Left kidney (tissue), 1 donor: ENCODE measurements at regions not wholly inside any gene's neighbourhood (a gene's known extent, or its start where the extent isn't known, plus 50 kb on each side); places are given as distances from the start of the nearest gene placed in this dataset.

Experiments used
- DNase-seq: peaks from one replicate; pipeline ENCODE4 v3.0.0-alpha.2; 2013

DNA sequence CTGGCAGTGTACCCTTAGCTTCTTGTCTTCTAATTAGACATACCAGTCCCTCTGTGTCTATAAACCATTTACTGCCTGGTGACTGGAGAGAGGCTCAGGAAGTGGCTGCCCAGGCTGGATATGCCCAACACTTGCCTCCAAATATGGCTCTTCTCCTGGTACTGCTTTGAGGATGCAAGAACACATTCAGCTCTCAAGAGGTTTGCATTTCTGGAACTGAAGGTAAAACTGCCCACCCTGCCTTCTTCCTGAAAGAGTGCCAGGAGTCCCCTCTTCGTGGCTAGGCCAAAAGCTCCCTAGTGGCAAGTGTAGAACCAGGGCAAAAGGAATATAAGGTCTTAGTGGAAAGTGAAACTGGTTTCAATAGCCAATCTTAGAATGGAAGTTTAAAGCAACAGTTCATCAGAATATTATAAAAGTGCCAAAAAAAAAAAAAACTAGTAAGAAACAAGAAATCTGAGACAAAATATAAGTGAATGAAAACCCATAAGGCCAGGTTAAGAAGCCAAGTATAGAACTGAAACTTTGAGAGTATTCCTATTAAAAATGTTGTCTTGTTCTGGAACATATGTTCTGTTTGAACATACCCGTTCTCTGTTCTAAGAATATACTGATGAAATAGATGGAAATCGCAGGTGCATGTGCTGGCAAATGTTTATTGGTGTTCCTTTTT lies 77.2 kb upstream of the CTTNBP2NL start:
- DNase-seq: no peak

DNA sequence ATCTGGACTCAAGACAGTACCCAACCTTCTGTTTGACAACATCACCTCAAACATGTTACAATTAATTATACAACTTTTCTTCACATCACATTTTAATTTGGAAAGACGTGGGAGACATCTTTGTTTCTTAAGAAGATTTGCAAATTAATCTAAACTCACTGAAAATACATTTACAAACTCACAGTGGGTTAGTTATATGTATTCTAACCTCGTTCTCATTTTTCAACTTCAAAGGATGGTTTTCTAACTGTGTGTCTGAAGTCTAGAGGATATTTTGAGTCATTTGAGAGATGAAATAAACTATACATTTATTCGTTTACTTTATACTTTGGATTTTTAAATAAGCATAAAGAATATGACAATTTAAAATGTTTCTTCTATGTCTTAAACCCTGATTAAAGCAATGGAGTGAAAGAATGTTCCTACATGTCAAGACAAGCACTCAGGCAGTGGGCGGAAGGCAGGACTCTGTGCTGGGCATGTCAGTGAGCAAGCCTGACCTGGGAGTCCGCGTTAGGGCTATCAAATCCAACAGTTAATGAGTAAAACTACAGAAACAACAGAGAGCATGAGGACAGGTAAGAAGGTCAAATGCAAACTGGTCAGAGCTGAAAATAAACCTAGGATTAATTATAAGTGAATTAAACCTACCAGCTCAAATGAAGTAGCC lies 76.5 kb upstream of the CTTNBP2NL start:
- no peak for DNase-seq

DNA sequence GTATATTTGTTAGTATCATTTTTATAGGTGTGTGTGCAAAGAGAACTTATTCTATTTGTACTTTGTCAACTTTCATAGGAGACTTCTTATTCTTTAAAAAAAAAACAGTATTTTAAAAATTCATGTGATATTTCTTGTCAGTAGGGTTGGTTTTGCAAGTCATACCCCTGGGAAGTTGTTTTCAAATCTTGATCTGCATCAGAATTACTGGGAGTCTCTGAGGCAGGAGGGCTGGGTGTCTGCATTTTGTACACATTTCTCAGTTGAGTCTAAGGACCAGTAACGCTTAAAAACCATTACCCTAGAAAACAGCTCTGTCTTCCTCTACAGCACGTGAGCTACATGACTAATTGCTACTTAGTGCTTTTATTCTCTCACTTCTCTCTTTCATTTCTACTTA lies 76.0 kb upstream of the CTTNBP2NL start:
- DNase-seq: no peak

DNA sequence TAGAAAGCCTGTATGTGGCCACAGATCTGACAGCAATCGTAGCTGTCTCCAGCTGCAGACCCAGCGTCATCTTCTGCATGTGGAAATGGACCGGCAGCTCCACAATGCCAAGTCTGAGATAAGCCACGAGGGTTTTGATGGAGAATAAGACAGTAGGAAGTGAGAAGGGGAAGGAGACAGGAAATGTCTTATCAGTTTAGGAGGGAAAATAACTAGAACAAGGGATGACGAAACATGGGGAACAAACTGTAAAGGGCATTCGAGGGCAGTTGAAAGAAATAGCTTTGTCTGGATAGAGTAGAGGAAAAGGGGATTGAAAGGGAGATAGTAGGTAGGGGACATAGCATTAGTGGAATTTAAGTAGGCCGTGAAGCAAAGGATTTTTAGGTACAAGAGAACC lies 74.0 kb upstream of the CTTNBP2NL start:
- no peak for DNase-seq

DNA sequence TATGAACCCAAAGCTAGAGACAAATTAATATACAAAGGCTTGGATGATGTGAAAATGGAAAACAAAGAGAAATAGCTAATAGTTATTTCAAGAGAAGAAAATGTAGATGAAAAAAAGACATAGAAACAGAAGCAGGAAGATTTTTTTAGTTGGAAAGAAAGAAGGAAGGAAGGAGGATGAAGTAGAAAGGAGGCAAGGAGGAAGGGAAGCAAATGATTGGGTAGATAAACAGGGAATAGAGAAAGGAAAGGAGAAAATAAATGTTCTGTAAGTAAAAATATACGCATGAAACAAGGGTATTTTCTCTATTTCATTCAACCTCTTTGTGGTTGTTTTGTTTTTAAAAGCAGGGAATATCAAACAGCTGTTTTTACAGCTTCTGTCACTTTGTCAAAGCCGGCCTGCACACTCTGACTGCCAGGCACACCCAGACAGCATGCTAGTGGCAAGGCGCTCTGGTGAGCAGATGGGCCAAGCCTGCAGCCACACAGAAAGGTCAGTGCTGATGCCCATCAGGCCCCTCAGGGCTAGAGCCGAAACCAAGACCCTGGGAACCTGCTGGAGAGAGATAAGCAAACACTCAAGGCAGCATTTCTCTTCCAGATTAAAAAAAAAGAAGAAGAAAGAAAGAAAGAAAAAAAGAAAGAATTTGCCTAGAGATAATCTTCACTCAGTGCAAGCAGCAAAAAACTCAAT lies 72.9 kb upstream of the CTTNBP2NL start:
- DNase-seq: no peak

DNA sequence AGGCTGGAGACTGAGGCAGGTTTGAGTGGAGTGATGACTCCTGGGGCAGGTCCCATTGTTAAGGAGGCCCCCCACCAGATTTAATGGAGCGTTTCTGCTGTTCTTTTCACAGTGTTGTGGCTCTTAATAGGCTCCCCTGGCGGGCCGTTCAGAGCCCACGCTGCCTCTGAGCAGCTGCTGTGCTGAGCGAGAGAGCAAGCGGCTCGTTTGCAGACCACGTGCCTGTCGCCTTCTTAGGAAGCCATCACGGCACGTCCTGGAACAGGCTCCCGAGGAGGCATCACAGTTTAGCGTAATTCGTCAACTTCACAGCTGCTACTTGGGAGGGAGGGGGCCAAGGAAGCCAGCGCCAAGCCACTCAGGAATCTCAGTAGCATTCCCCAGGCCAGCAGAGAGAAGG lies 70.5 kb upstream of the CTTNBP2NL start:
- peak; percentile 25 for DNase-seq

DNA sequence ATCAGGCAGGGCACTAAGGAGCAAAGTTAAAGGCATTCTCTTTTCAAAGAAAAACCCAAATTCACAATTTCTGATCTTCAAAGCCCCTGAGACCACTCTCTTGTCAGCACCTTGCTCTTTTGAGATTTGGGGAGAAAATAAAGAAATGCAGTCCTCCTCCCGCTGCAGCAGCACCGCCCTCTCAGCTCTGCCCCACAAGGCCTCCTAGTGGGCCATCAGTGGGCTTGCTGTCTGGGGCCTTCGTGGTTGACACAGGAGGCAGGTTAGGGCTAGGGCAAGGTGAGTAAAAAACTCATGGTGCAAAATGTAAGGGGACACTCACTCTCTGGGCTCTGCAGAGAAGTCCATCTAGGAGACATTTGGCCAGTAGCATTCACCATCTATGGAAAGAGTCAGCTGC lies 67.4 kb upstream of the CTTNBP2NL start:
- no peak for DNase-seq

DNA sequence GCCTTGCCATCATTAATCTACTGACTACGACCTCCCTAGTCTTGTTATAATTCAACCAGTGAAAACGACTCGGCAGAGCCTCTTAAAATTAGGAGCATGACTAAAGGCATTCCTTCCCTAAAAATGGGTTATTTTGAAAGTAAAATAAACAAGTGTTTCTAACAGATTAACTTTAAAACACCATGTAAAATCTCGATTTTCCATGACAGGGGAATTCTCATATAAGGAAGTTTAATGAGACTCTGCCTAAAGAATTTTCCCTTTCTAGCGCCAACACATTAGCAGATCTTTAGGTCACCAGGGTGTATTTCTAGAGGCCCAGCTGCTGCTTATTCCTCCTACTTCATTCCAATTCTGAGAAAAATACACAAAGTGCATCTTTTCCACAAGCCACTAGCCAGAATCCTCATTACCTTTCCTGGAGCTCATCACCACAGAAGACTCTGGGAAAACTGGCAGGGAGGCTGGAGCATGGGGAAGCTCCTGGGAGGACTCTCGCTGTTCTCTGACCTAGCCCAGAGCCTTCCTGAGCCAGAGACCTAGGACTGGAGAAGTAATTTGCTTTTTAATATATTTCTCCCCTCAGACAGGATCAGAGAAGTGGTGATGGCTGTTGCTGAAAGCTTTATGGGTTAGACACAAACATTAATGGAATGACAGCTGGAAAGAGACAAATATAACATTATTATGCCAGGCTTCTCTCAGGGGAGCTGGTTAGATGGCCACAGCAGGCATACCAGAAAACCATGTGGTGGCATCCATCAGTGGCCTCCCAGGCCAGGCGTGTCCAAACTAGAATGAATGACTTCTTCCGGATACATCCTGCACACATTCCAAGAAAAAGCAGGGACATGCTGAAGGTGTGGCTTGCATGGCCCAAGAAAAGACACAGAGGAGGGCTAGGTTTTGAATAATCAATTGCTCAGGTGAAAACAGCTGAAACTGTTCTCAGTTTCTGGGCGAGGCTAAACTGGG lies 63.6 kb upstream of the CTTNBP2NL start:
- no peak for DNase-seq

DNA sequence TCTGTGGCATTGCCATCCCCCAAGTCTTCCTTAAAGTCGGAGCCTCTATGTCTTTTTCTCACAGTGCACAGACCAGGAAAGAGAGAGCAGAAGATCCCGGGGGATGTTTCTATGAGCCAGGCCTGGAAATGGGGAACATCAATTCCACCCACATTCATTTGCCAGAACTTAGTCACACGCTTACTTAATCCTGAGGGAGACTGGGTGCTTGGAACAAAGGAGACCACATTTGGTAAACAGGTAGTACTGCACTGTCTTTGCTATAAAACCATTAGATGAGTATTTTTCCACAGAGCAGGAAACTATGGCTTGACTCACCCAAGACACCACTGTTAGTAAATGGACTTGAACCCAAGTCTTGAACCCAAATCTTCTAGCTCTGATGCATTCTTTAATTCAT lies 60.7 kb upstream of the CTTNBP2NL start:
- DNase-seq: no peak

DNA sequence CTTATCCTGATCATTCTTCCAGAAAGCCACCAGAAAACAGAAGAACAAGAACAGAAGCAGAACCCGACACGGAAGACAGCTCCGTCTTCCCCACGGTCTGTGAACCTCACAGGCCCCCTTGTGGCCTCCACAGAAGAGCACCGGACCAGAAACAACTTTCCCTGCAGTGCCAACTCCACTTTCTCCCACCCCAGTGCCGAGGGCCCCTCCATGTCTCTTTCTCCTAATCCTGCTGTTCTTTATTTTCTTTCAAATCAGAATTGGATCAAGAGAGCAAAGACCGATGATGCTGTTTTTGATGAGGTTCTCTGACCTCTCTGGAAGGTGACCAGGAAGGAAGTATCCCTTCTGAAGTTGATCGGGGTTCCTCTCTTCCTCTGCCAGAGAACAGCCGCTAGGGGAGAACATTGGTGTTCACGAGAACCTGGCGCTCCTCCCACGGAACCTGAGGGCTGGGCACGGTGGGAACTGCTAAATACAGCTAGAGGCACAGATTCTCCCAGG lies 58.9 kb upstream of the CTTNBP2NL start:
- no peak for DNase-seq

DNA sequence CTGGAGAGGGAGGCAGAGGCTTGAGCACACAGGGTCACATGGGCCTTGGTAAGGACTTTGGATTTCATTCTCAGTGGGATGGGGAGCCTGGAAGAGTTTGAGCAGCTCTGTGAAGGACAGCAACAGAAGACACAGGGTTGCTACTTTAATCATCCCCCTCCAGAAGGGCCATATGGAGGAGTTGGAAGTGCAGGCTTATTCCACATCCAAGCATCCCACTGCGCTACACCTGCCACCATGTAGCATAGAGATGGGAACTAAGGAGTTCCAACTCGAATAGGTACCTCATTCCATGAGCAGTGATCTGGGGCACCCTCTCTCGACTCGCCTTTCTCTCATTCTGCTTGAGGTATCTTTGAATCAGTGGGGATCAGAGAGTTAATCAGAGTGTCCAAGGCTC lies 54.0 kb upstream of the CTTNBP2NL start:
- no peak for DNase-seq

DNA sequence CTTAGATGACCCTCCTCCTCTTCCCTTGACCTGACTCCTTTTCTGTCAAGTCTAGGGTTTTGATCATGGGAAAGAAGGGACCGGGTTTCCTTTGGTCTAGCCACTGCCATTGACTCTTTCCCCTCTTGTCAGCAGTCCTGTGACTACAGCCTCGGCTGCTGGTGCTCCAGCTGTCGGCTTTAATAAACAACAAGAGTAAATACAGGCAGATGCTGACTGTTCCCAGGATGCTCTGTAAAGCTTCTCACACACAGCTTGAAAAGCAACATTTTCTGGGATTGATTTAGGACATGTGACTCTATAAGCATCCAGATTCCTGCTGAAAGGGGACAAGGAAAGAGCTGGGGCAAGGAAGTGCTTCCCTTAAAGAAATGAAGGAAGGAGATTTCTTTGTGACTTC lies 53.5 kb upstream of the CTTNBP2NL start:
- DNase-seq: no peak

DNA sequence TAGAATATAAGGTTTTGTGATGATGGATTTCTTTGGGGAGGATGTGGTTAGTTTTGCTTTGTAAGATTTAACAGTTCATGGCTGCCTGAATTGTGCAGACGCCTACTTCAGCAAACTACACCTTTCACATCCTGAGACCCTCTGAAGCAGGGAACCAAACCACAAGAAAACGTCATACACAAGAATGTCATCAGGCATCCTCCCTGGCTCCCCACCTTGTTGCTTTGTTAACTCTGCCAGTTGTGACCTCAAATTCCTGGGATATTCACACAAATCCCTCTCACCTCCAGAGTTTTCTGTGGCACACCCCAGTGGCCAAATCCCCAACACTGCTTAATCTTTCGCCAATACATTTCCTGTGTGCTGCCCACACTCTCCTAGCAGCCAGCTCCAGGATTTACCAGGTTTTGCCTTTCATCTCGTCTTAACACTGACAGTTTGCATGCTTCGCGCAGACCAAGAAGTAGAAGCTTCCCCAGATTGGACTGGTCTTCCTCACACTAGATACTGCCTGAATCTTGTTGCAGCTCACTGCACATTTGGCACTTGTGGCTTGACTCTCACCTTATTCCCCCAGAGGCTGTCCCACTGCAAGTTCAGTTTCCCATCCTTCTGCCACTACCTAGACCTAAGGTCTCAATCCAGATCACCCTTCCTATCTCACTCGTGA lies 51.1 kb upstream of the CTTNBP2NL start:
- DNase-seq: no peak
